ENCODE measurements at regions not wholly inside any gene's neighbourhood (a gene's known extent, or its start where the extent isn't known, plus 50 kb on each side); places are given as distances from the start of the nearest gene placed in this dataset.

DNA sequence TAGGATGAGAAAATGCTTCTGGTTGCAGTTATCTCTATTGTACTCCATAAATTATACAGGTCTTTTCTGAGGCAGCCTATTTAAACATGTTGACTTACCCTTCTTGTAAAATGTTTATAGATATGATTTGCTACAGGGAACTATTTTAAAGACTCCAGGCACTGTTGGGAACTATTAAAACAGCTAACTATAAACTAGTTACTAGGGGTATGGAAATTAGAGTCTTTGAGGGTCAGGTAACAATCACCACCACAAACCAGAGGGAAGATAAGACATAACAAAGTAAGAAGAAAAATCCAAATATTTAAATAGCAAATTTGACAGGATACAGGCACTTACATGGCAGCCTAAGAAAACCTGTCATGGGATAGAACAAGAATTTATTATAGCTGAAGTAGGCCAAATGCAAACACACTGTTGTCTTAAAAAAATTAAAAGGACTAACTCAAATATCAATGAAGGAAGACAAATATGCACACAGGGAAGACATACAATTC is 251.0 kb upstream of the CWC22 start:
- Histone ChIP-seq H3K36me3 (ENCODE audit: control insufficient read depth in 2 of 2, insufficient read depth in 1 of 2, low read length in 2 of 2) (no peaks in the 10 kb centered on the region), H3K4me3 (ENCODE audit: low read depth, low read length) (no peak overlapping the region), H3K4me1 (ENCODE audit: control insufficient read depth, insufficient read depth, low read length) (peaks cover 11% of the 10 kb centered on the region), H3K9me3 (ENCODE audit: control insufficient read depth, insufficient read depth, low read depth, low read length) (no peaks in the 10 kb centered on the region), H3K27ac (ENCODE audit: extremely low read depth, low read depth, low read length) (peak overlapping the region; percentile 62)
- TF ChIP-seq, protein P1, sequence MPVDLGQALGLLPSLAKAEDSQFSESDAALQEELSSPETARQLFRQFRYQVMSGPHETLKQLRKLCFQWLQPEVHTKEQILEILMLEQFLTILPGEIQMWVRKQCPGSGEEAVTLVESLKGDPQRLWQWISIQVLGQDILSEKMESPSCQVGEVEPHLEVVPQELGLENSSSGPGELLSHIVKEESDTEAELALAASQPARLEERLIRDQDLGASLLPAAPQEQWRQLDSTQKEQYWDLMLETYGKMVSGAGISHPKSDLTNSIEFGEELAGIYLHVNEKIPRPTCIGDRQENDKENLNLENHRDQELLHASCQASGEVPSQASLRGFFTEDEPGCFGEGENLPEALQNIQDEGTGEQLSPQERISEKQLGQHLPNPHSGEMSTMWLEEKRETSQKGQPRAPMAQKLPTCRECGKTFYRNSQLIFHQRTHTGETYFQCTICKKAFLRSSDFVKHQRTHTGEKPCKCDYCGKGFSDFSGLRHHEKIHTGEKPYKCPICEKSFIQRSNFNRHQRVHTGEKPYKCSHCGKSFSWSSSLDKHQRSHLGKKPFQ (tag by site-specific recombination; IDR thresholded peaks at IDR 0.05) = peak; percentile 32; the same call in 1 of the 2 replicates
- TF ChIP-seq OSR2 (tag by site-specific recombination; IDR thresholded peaks at IDR 0.05) = peak; percentile 86; the same call in 1 of the 2 replicates
- TF ChIP-seq, protein P2, sequence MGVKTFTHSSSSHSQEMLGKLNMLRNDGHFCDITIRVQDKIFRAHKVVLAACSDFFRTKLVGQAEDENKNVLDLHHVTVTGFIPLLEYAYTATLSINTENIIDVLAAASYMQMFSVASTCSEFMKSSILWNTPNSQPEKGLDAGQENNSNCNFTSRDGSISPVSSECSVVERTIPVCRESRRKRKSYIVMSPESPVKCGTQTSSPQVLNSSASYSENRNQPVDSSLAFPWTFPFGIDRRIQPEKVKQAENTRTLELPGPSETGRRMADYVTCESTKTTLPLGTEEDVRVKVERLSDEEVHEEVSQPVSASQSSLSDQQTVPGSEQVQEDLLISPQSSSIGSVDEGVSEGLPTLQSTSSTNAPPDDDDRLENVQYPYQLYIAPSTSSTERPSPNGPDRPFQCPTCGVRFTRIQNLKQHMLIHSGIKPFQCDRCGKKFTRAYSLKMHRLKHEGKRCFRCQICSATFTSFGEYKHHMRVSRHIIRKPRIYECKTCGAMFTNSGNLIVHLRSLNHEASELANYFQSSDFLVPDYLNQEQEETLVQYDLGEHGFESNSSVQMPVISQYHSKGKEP (tag by site-specific recombination; IDR thresholded peaks at IDR 0.05) = peak; percentile 80
- TF ChIP-seq WT1 (tag by site-specific recombination; IDR thresholded peaks at IDR 0.05) = 0 out of 2 replicates have a peak, but pooled peaks have one; percentile 21
- TF ChIP-seq ZNF354C (tag by site-specific recombination; IDR thresholded peaks at IDR 0.05; ENCODE audit: borderline replicate concordance, low read depth) = no peak
- no peak for TF ChIP-seq ZNF501 (tag by site-specific recombination; IDR thresholded peaks at IDR 0.05)
- peak; percentile 96 for TF ChIP-seq FEZF1 (tag by site-specific recombination; IDR thresholded peaks at IDR 0.05)
- TF ChIP-seq IKZF3 (tag by site-specific recombination; IDR thresholded peaks at IDR 0.05) = peak; percentile 83
- TF ChIP-seq ZNF335 (tag by site-specific recombination; conservative IDR thresholded peaks at IDR 0.05) = peak; percentile 65
- peak; percentile 68; the same call in 1 of the 2 replicates for TF ChIP-seq GLI2 (tag by site-specific recombination; IDR thresholded peaks at IDR 0.05; ENCODE audit: borderline replicate concordance, low read depth)
- TF ChIP-seq ZNF10 (tag by site-specific recombination; IDR thresholded peaks at IDR 0.05) = no peak
- peak; percentile 70 for TF ChIP-seq ZXDB (tag by site-specific recombination; IDR thresholded peaks at IDR 0.05)
- peak; percentile 71 for TF ChIP-seq SCRT1 (tag by site-specific recombination; IDR thresholded peaks at IDR 0.05; ENCODE audit: borderline replicate concordance)
- TF ChIP-seq ZNF132 (tag by site-specific recombination; IDR thresholded peaks at IDR 0.05; ENCODE audit: borderline replicate concordance) = no peak
- TF ChIP-seq, protein P3, sequence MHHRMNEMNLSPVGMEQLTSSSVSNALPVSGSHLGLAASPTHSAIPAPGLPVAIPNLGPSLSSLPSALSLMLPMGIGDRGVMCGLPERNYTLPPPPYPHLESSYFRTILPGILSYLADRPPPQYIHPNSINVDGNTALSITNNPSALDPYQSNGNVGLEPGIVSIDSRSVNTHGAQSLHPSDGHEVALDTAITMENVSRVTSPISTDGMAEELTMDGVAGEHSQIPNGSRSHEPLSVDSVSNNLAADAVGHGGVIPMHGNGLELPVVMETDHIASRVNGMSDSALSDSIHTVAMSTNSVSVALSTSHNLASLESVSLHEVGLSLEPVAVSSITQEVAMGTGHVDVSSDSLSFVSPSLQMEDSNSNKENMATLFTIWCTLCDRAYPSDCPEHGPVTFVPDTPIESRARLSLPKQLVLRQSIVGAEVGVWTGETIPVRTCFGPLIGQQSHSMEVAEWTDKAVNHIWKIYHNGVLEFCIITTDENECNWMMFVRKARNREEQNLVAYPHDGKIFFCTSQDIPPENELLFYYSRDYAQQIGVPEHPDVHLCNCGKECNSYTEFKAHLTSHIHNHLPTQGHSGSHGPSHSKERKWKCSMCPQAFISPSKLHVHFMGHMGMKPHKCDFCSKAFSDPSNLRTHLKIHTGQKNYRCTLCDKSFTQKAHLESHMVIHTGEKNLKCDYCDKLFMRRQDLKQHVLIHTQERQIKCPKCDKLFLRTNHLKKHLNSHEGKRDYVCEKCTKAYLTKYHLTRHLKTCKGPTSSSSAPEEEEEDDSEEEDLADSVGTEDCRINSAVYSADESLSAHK (tag by site-specific recombination; IDR thresholded peaks at IDR 0.05) = peak; percentile 97
- TF ChIP-seq ZNF768 (tag by site-specific recombination; IDR thresholded peaks at IDR 0.05) = no peak
- TF ChIP-seq ZNF366 (tag by site-specific recombination; conservative IDR thresholded peaks at IDR 0.05) = 0 out of 2 replicates have a peak, but pooled peaks have one; percentile 25
- TF ChIP-seq, protein P4, sequence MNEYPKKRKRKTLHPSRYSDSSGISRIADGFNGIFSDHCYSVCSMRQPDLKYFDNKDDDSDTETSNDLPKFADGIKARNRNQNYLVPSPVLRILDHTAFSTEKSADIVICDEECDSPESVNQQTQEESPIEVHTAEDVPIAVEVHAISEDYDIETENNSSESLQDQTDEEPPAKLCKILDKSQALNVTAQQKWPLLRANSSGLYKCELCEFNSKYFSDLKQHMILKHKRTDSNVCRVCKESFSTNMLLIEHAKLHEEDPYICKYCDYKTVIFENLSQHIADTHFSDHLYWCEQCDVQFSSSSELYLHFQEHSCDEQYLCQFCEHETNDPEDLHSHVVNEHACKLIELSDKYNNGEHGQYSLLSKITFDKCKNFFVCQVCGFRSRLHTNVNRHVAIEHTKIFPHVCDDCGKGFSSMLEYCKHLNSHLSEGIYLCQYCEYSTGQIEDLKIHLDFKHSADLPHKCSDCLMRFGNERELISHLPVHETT (tag by site-specific recombination; IDR thresholded peaks at IDR 0.05) = no peak
- peak; percentile 72; the same call in 1 of the 2 replicates for TF ChIP-seq TCF7L2 (IDR thresholded peaks at IDR 0.05; ENCODE audit: borderline replicate concordance, low read depth, low read length)
- TF ChIP-seq ZNF221 (tag by site-specific recombination; IDR thresholded peaks at IDR 0.05; ENCODE audit: borderline replicate concordance) = 0 out of 2 replicates have a peak, but pooled peaks have one; percentile 13
- peak; percentile 85 for TF ChIP-seq OVOL3 (tag by site-specific recombination; IDR thresholded peaks at IDR 0.05)
- TF ChIP-seq ZNF561 (tag by site-specific recombination; IDR thresholded peaks at IDR 0.05; ENCODE audit: borderline replicate concordance) = 0 out of 2 replicates have a peak, but pooled peaks have one; percentile 47
- TF ChIP-seq, protein P5, sequence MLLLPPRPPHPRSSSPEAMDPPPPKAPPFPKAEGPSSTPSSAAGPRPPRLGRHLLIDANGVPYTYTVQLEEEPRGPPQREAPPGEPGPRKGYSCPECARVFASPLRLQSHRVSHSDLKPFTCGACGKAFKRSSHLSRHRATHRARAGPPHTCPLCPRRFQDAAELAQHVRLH (tag by site-specific recombination; IDR thresholded peaks at IDR 0.05) = peak; percentile 86
- TF ChIP-seq, protein P6, sequence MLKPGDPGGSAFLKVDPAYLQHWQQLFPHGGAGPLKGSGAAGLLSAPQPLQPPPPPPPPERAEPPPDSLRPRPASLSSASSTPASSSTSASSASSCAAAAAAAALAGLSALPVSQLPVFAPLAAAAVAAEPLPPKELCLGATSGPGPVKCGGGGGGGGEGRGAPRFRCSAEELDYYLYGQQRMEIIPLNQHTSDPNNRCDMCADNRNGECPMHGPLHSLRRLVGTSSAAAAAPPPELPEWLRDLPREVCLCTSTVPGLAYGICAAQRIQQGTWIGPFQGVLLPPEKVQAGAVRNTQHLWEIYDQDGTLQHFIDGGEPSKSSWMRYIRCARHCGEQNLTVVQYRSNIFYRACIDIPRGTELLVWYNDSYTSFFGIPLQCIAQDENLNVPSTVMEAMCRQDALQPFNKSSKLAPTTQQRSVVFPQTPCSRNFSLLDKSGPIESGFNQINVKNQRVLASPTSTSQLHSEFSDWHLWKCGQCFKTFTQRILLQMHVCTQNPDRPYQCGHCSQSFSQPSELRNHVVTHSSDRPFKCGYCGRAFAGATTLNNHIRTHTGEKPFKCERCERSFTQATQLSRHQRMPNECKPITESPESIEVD (tag by site-specific recombination; IDR thresholded peaks at IDR 0.05) = peak; percentile 94
- no peak for TF ChIP-seq ZNF146 (tag by site-specific recombination; IDR thresholded peaks at IDR 0.05)
- 0 out of 2 replicates have a peak, but pooled peaks have one; percentile 7 for TF ChIP-seq ZNF426 (tag by site-specific recombination; IDR thresholded peaks at IDR 0.05)
- TF ChIP-seq ZNF624 (tag by site-specific recombination; IDR thresholded peaks at IDR 0.05) = no peak
- TF ChIP-seq ZSCAN30 (tag by site-specific recombination; IDR thresholded peaks at IDR 0.05) = peak; percentile 58; the same call in 1 of the 2 replicates
- peak; percentile 97 for TF ChIP-seq ZNF843 (tag by site-specific recombination; IDR thresholded peaks at IDR 0.05)
- TF ChIP-seq KLF16 (tag by site-specific recombination; IDR thresholded peaks at IDR 0.05) = 0 out of 2 replicates have a peak, but pooled peaks have one; percentile 14
- ChIA-PET POLR2A (no interaction called here), CTCF (interaction anchor here (0.5 kb wide), 1 partner anchor 22 kb away, joined by 5 read pairs; no protein-coding TSS in a partner anchor)
